GM23248 (cell line): ENCODE measurements at regions not wholly inside any gene's neighbourhood (a gene's known extent, or its start where the extent isn't known, plus 50 kb on each side); places are given as distances from the start of the nearest gene placed in this dataset.

Experiments
- EZH2 ChIP-seq: fragments of 200-600 bp; sonication (generic); IDR thresholded peaks from 2 replicates; pipeline ENCODE4 v1.6.1; 2018; ENCODE audit warnings: antibody characterized with exemption, mild to moderate bottlenecking; ENCODE audit not compliant: insufficient read depth, poor library complexity, severe bottlenecking
- EZH2phosphoT487 ChIP-seq: fragments of 200-600 bp; sonication (generic); IDR thresholded peaks from 2 replicates; pipeline ENCODE4 v1.6.1; 2018; ENCODE audit warnings: antibody characterized with exemption, moderate library complexity, mild to moderate bottlenecking, low read depth; ENCODE audit not compliant: insufficient read depth

- no peak for TF ChIP-seq EZH2phosphoT487
- no peak for TF ChIP-seq EZH2
These were observed 50.8 kb upstream of the ZNF680 start for GRCh38 chr7:64613653-64614052.
